Neural progenitor cell (in vitro differentiated cells): ENCODE measurements at regions not wholly inside any gene's neighbourhood (a gene's known extent, or its start where the extent isn't known, plus 50 kb on each side); places are given as distances from the start of the nearest gene placed in this dataset.

Experiments
- EZH2 ChIP-seq: fragments of 200-600 bp; sonication (generic); IDR thresholded peaks from 2 replicates; pipeline ENCODE4 v1.6.1; 2017; ENCODE audit warnings: antibody characterized with exemption, mild to moderate bottlenecking, moderate library complexity
- TF ChIP-seq, protein P1 (sequence below): fragments of 200-600 bp; sonication (generic); IDR thresholded peaks from 2 replicates; pipeline ENCODE4 v1.5.1; 2017; ENCODE audit warnings: antibody characterized with exemption, mild to moderate bottlenecking

DNA sequence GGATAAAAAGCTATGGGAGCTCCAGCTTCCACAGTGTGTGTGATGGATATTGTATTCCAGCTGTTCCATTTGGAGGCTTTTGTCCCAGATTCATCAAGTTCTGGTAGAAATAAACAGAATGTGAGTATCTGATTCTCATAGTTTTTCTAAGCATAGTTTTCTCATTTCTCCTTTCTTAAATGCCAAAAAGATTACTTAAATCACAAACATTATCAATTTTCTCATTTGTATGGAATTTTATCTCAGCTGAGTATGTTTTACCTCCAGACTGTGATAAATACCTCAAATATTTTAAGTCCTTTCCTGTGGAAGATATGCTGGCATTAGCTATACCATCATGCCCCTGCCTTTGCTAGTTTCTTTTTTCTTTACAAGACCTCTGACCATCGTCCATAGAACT is 767.3 kb downstream of the TFAP2A start:
- TF ChIP-seq, protein P1, sequence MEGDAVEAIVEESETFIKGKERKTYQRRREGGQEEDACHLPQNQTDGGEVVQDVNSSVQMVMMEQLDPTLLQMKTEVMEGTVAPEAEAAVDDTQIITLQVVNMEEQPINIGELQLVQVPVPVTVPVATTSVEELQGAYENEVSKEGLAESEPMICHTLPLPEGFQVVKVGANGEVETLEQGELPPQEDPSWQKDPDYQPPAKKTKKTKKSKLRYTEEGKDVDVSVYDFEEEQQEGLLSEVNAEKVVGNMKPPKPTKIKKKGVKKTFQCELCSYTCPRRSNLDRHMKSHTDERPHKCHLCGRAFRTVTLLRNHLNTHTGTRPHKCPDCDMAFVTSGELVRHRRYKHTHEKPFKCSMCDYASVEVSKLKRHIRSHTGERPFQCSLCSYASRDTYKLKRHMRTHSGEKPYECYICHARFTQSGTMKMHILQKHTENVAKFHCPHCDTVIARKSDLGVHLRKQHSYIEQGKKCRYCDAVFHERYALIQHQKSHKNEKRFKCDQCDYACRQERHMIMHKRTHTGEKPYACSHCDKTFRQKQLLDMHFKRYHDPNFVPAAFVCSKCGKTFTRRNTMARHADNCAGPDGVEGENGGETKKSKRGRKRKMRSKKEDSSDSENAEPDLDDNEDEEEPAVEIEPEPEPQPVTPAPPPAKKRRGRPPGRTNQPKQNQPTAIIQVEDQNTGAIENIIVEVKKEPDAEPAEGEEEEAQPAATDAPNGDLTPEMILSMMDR = no peak
- TF ChIP-seq EZH2 = no peak
